Skin of body (tissue), 1 donor: ENCODE measurements at regions not wholly inside any gene's neighbourhood (a gene's known extent, or its start where the extent isn't known, plus 50 kb on each side); places are given as distances from the start of the nearest gene placed in this dataset.
A peak's percentile ranks its signal among the peaks of the same experiment; 100 is the strongest.
"Not testable (repeated sequence)": the region's sequence is repeated elsewhere in the genome, so short reads cannot be mapped to it uniquely, and the experiment has no call there.

Experiments used
- DNase-seq: peaks from one replicate; lab custom pipeline; 2025; lab: John Stamatoyannopoulos, UW

GRCh38 chr5:143634689-143635088 lies 177.3 kb upstream of the HMHB1 start:
- no peak for DNase-seq

- DNase-seq: no peak
These were observed 181.9 kb upstream of the HMHB1 start for GRCh38 chr5:143629871-143630659.

- not testable (repeated sequence) for DNase-seq
These were observed 186.9 kb upstream of the HMHB1 start for GRCh38 chr5:143625048-143625447.

GRCh38 chr5:143624465-143624864 lies 187.5 kb upstream of the HMHB1 start:
- DNase-seq: no peak

GRCh38 chr5:143619040-143619439 lies 192.9 kb upstream of the HMHB1 start:
- no peak for DNase-seq

GRCh38 chr5:143618141-143618540 lies 193.8 kb upstream of the HMHB1 start:
- no peak for DNase-seq

GRCh38 chr5:143614831-143615230 lies 197.1 kb upstream of the HMHB1 start:
- no peak for DNase-seq

- peak; percentile 33 for DNase-seq
These were observed 198.6 kb upstream of the HMHB1 start for GRCh38 chr5:143613329-143613728.

GRCh38 chr5:143610946-143611345 lies 201.0 kb upstream of the HMHB1 start:
- no peak for DNase-seq

- no peak for DNase-seq
These were observed 202.7 kb upstream of the NR3C1 start for GRCh38 chr5:143606043-143606752.

- DNase-seq: peak; percentile 18
These were observed 202.0 kb upstream of the NR3C1 start for GRCh38 chr5:143605403-143606005.

GRCh38 chr5:143601917-143602333 lies 198.4 kb upstream of the NR3C1 start:
- DNase-seq: no peak

GRCh38 chr5:143601357-143601756 lies 197.9 kb upstream of the NR3C1 start:
- DNase-seq: no peak

GRCh38 chr5:143600396-143601075 lies 197.1 kb upstream of the NR3C1 start:
- DNase-seq: peak; percentile 54

- no peak for DNase-seq
These were observed 196.0 kb upstream of the NR3C1 start for GRCh38 chr5:143599474-143599873.

GRCh38 chr5:143596824-143597223 lies 193.3 kb upstream of the NR3C1 start:
- DNase-seq: no peak

- no peak for DNase-seq
These were observed 191.7 kb upstream of the NR3C1 start for GRCh38 chr5:143594902-143595818.

GRCh38 chr5:143593723-143594122 lies 190.2 kb upstream of the NR3C1 start:
- no peak for DNase-seq

- peak; percentile 18 for DNase-seq
These were observed 189.2 kb upstream of the NR3C1 start for GRCh38 chr5:143592648-143593047.

- DNase-seq: no peak
These were observed 185.6 kb upstream of the NR3C1 start for GRCh38 chr5:143588933-143589662.
